Activated CD8-positive, alpha-beta memory T cell treated with anti-CD3 and anti-CD28 coated beads for 24 hours (primary cell): ENCODE measurements at regions not wholly inside any gene's neighbourhood (a gene's known extent, or its start where the extent isn't known, plus 50 kb on each side); places are given as distances from the start of the nearest gene placed in this dataset.
"Not testable (repeated sequence)": the region's sequence is repeated elsewhere in the genome, so short reads cannot be mapped to it uniquely, and the experiment has no call there.

Experiments used
- DNase-seq: peaks from one replicate; pipeline ENCODE4 v3.0.0-alpha.2; 2020

- not testable (repeated sequence) for DNase-seq
Observed at GRCh38 chr21:7837315-7837714, 2684.1 kb upstream of the TPTE start.

- DNase-seq: not testable (repeated sequence)
Observed at GRCh38 chr21:7853426-7853825, 2668.0 kb upstream of the TPTE start.

GRCh38 chr21:7853836-7854235, 2667.5 kb upstream of the TPTE start:
- DNase-seq: not testable (repeated sequence)
